Caco-2 (cell line): ENCODE measurements at regions not wholly inside any gene's neighbourhood (a gene's known extent, or its start where the extent isn't known, plus 50 kb on each side); places are given as distances from the start of the nearest gene placed in this dataset.
A peak's percentile ranks its signal among the peaks of the same experiment; 100 is the strongest.

Experiments
- BruUV-seq: library from RNA; stranded (reverse); fragments of 400-500 nt; replicated peaks from 2 replicates; lab custom pipeline; 2021; lab: Mats Ljungman, UMichigan
- CTCF ChIA-PET: fragments of 300-600 bp; sonication (Branson Sonifier 250); formaldehyde crosslinking; loops from one replicate; lab custom pipeline; 2022; ENCODE audit warnings: antibody characterized with exemption; lab: Charles Lee
- POLR2A ChIA-PET: fragments of 300-600 bp; sonication (Branson Sonifier 250); formaldehyde crosslinking; loops from one replicate; lab custom pipeline; 2022; ENCODE audit warnings: antibody characterized with exemption; lab: Charles Lee
- DNase-seq, 2 experiments: peaks; one replicate each; pipeline versions ENCODE4 v3.0.0 to v3.0.0-alpha.2; 2020 to 2022
- H3K27me3 ChIP-seq: replicated peaks from 2 replicates; pipeline ENCODE4 v1.6.0; 2011; ENCODE audit warnings: low read length; ENCODE audit not compliant: control insufficient read depth, insufficient read depth
- H3K36me3 ChIP-seq: 2 replicates; pipeline ENCODE4 v1.5.1; 2011; ENCODE audit warnings: low read length; ENCODE audit not compliant: control insufficient read depth, insufficient read depth
- H3K4me1 ChIP-seq: fragments of 250-450 bp; sonication (Bioruptor Pico); 2 replicates; pipeline ENCODE4 v1.5.1; 2020; ENCODE audit warnings: mild to moderate bottlenecking
- H3K4me3 ChIP-seq: 2 replicates; pipeline ENCODE4 v1.5.1; 2011; ENCODE audit warnings: low read depth, mild to moderate bottlenecking, control low read depth, low read length
- H3K9me3 ChIP-seq: fragments of 250-450 bp; sonication (Bioruptor Pico); 2 replicates; pipeline ENCODE4 v1.5.1; 2020; ENCODE audit warnings: mild to moderate bottlenecking, moderate library complexity
- H3K27ac Mint-ChIP-seq: one replicate; pipeline ENCODE4 v1.8.0; 2022; ENCODE audit warnings: mixed read lengths; ENCODE audit not compliant: unreplicated experiment
- H3K27me3 Mint-ChIP-seq: one replicate; pipeline ENCODE4 v1.8.0; 2022; ENCODE audit warnings: mixed read lengths; ENCODE audit not compliant: insufficient read depth, unreplicated experiment
- H3K36me3 Mint-ChIP-seq: one replicate; pipeline ENCODE4 v1.8.0; 2022; ENCODE audit warnings: mild to moderate bottlenecking, mixed read lengths; ENCODE audit not compliant: insufficient read depth, unreplicated experiment
- H3K4me1 Mint-ChIP-seq: one replicate; pipeline ENCODE4 v1.8.0; 2022; ENCODE audit warnings: low read depth, mixed read lengths; ENCODE audit not compliant: unreplicated experiment
- H3K4me3 Mint-ChIP-seq: one replicate; pipeline ENCODE4 v1.8.0; 2022; ENCODE audit warnings: mild to moderate bottlenecking, moderate library complexity, mixed read lengths; ENCODE audit not compliant: unreplicated experiment
- H3K9me3 Mint-ChIP-seq: one replicate; pipeline ENCODE4 v1.8.0; 2022; ENCODE audit warnings: mixed read lengths; ENCODE audit not compliant: unreplicated experiment
- CTCF ChIP-seq, 2 experiments: fragments of 200-600 bp in 1 of 2; IDR thresholded peaks; 1 replicate in 1 of 2; 2 replicates in 1 of 2; pipeline versions ENCODE4 v1.5.1 to v1.8.0; 2011 to 2022; ENCODE audit warnings: antibody characterized with exemption in 1 of 2, control low read depth in 1 of 2, inconsistent platforms in 1 of 2, low read depth in 1 of 2, low read length in 1 of 2, mild to moderate bottlenecking in 1 of 2, moderate library complexity in 1 of 2; ENCODE audit not compliant: insufficient read depth in 1 of 2, severe bottlenecking in 1 of 2, unreplicated experiment in 1 of 2
- intact Hi-C: fragments of 100-400 bp; cut with micrococcal nuclease; formaldehyde crosslinking; loops from one replicate; pipeline ENCODE4 v1.10.0; 2022; ENCODE audit not compliant: unreplicated experiment

DNA sequence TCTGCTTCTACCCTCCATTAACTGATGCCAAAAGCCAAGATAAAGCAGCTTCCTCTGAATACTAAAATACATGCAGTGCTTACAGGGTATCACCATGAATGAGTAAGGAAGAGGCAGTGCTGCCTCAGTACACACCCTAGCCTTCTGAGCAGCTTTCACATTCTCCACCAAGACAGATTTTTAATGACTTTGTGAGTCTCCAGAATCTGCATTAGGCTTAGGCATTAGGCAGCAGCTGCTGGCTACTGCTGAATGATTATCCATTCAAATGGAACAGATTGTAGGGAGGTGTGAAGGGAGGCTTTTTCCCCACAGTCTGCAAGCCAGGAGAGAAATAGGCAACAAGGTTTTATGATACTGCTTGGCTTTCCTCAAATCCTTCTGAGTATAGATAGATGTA lies 1226.7 kb upstream of the LRRN3 start:
- Mint-ChIP-seq H3K9me3 (peaks cover 9% of the 10 kb centered on the region), H3K4me3 (no peak overlapping the region), H3K27ac (no peak overlapping the region), H3K36me3 (no peaks in the 10 kb centered on the region), H3K4me1 (peaks cover 17% of the 10 kb centered on the region), H3K27me3 (no peaks in the 10 kb centered on the region)
- peaks cover 6% of the 10 kb centered on the region for H3K4me1 ChIP-seq
- H3K27me3 ChIP-seq: no peaks in the 10 kb centered on the region
- ChIA-PET POLR2A (no interaction called here), CTCF (no interaction called here)
- no TSS peak for BruUV-seq
- no peak for TF ChIP-seq CTCF (IDR thresholded peaks at IDR 0.05; ENCODE audit: insufficient read depth in 1 of 2, low read depth in 1 of 2, low read length in 1 of 2, severe bottlenecking in 1 of 2, unreplicated experiment in 1 of 2)
- no peaks in the 10 kb centered on the region; the same call in 1 of the 2 replicates for H3K9me3 ChIP-seq
- intact Hi-C loops: loop anchor here (10.0 kb wide), 1 partner anchor 141 kb away; no protein-coding TSS in a partner anchor
- no peak for DNase-seq
- H3K36me3 ChIP-seq: no peaks in the 10 kb centered on the region
- no peak overlapping the region for H3K4me3 ChIP-seq

- BruUV-seq: no TSS peak
- Histone ChIP-seq H3K4me3 (no peak overlapping the region), H3K27me3 (no peaks in the 10 kb centered on the region), H3K36me3 (no peaks in the 10 kb centered on the region), H3K4me1 (peaks cover 6% of the 10 kb centered on the region), H3K9me3 (no peaks in the 10 kb centered on the region; the same call in 1 of the 2 replicates)
- Mint-ChIP-seq H3K27me3 (no peaks in the 10 kb centered on the region), H3K4me3 (no peak overlapping the region), H3K9me3 (no peaks in the 10 kb centered on the region), H3K4me1 (peaks cover 17% of the 10 kb centered on the region), H3K27ac (no peak overlapping the region), H3K36me3 (no peaks in the 10 kb centered on the region)
- intact Hi-C loops: loop anchor here (10.0 kb wide), 1 partner anchor 136 kb away; no protein-coding TSS in a partner anchor
- peak in 1 of 2 experiments; percentile 22 for TF ChIP-seq CTCF (IDR thresholded peaks at IDR 0.05; ENCODE audit: insufficient read depth in 1 of 2, low read depth in 1 of 2, low read length in 1 of 2, severe bottlenecking in 1 of 2, unreplicated experiment in 1 of 2)
- POLR2A ChIA-PET: no interaction called here
- no peak for DNase-seq
- CTCF ChIA-PET: no interaction called here
These were observed 1222.6 kb upstream of the LRRN3 start for GRCh38 chr7:109868215-109868860.

- no peak overlapping the region for H3K27ac Mint-ChIP-seq
These were observed 1217.6 kb upstream of the LRRN3 start for GRCh38 chr7:109873296-109873695.

More at GRCh38 chr7:109873296-109873695, 1217.6 kb upstream of the LRRN3 start:
- ChIA-PET CTCF (no interaction called here), POLR2A (no interaction called here)
- intact Hi-C loops: no loop called here
- no peaks in the 10 kb centered on the region for H3K36me3 Mint-ChIP-seq
- DNase-seq: no peak
- Histone ChIP-seq H3K36me3 (no peaks in the 10 kb centered on the region), H3K4me1 (no peaks in the 10 kb centered on the region), H3K9me3 (no peaks in the 10 kb centered on the region), H3K27me3 (no peaks in the 10 kb centered on the region), H3K4me3 (no peak overlapping the region)
- no peak for TF ChIP-seq CTCF (IDR thresholded peaks at IDR 0.05; ENCODE audit: insufficient read depth in 1 of 2, low read depth in 1 of 2, low read length in 1 of 2, severe bottlenecking in 1 of 2, unreplicated experiment in 1 of 2)
- no TSS peak for BruUV-seq
- H3K9me3 Mint-ChIP-seq: no peaks in the 10 kb centered on the region
- H3K4me1 Mint-ChIP-seq: no peaks in the 10 kb centered on the region
- no peak overlapping the region for H3K4me3 Mint-ChIP-seq
- no peaks in the 10 kb centered on the region for H3K27me3 Mint-ChIP-seq
